Erythroblast (primary cell): ENCODE measurements at regions not wholly inside any gene's neighbourhood (a gene's known extent, or its start where the extent isn't known, plus 50 kb on each side); places are given as distances from the start of the nearest gene placed in this dataset.
A peak's percentile ranks its signal among the peaks of the same experiment; 100 is the strongest.
"Not testable (repeated sequence)": the region's sequence is repeated elsewhere in the genome, so short reads cannot be mapped to it uniquely, and the experiment has no call there.

Experiments used
- DNase-seq, 2 experiments: peaks; one replicate each; lab custom pipeline; 2025; lab: John Stamatoyannopoulos, UW
- GATA1 ChIP-seq: IDR thresholded peaks from 2 replicates; pipeline ENCODE4 v1.6.1; 2011; ENCODE audit warnings: low read depth, mild to moderate bottlenecking, control low read depth, low read length, moderate library complexity
- POLR2A ChIP-seq: IDR thresholded peaks from 2 replicates; pipeline ENCODE4 v1.6.1; 2011; ENCODE audit warnings: mild to moderate bottlenecking, low read length

DNA sequence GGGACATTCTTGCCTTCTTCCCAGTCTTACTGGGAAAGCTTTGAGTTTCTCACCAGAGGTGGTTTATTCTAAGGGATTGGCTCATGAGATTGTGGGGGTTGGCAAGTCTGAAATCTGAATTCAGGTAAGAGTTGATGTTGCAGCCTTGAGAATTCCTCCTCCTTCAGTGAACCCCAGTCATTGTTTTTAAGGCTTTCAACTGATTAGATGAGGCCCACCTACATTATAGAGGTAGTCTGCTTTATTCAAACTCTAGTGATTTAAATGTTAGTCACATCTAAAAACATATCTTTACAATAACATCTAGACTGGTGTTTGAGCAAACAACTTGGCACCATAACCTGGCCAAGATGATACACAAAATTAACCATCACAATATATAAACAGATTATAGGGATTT is 156.5 kb upstream of the MED14 start:
- no peak for DNase-seq
- no peak for TF ChIP-seq GATA1

DNA sequence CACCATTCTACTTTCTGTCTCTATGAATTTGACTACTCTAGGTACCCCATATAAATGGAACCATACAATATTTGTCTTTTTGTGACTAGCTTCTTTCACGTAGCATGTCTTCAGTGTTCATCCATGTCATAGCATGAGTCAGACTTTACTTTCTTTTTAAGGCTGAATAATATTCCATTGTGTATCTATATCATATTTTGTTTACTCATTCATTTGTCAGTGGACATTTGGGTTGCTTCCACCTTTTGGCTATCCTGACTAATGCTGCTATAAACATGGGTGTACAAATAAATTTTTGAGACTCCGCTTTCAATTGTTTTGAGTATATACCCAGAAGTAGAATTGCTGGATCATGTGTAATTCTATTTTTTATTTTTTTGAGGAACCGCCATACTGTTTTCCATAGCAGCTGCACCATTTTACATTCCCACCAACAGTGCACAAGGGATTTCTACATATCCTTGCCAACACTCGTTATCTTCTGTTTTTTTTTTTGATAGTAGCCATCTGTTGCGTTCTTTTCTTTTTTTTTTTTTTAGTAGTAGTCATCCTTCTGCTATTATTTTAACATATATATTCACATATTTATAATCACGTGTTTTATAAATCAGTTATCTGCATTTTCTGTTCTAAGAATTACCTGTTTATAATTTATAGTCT is 158.0 kb upstream of the MED14 start:
- DNase-seq = no peak
- TF ChIP-seq GATA1 = no peak
- TF ChIP-seq POLR2A = no peak

- TF ChIP-seq GATA1 (no peak), POLR2A (no peak)
- DNase-seq = no peak
These were observed 159.9 kb upstream of the MED14 start for GRCh38 chrX:40895246-40895645.

DNA sequence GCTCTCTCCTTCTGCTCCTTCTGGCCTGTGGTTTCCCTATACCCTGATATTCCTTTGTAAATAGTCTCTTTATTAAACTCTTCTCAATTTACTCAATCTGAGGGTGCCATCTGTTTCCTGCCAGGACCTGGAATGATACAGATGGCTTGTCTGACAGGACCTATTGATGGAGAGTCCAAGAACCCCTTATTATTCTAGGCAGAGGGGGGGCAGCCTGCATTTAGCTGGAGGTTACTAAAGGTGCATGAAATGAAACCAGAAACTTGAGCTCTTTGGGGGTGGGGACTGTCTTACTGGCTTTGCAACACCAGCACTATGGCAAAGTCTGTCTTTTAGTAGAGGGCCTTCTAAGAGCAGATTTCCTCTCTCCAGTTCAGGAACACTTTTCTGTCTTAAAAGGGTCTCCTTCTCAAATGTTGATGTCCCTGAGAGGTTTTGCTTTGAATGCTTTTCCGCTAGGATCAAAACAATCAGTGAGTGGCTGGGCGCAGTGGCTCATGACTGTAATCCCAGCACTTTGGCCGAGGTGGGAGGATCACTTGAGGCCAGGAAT is 162.5 kb upstream of the MED14 start:
- TF ChIP-seq POLR2A = no peak
- no peak for TF ChIP-seq GATA1
- DNase-seq = no peak

- not testable (repeated sequence) for DNase-seq
These were observed 169.4 kb upstream of the MED14 start for GRCh38 chrX:40904739-40905138.

- no peak for TF ChIP-seq GATA1
- no peak for TF ChIP-seq POLR2A
- DNase-seq = no peak
These were observed 172.7 kb upstream of the MED14 start for GRCh38 chrX:40908026-40908425.

DNA sequence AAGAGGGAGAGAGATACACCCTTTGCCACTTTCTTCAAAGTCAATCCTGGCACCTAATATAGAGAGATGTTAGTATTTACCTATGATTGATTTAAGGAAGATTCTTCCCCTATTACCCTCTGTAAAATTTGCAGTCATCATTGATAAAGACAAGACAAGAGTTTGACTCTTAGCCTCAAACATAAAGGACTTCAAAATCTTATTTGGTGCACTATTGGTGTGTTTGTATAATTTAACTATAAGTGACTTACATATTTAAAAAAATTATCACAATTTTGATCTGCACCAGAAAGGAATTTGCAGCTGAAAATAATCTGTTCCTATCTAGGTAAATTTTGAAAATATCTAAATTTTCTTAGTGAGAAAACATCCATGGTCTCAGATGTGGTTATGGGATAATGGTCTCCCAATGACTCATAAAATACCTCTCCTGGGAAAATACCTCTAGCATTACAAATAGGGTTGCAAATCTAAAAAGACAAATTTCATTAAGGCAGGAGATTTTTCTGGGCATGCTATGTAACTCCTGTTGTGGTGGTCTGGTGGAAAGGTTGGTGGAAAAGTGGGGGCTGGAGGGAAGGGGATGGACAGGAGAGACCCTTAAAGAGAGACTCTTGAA is 173.6 kb upstream of the MED14 start:
- no peak for DNase-seq
- TF ChIP-seq POLR2A (no peak), GATA1 (no peak)

DNA sequence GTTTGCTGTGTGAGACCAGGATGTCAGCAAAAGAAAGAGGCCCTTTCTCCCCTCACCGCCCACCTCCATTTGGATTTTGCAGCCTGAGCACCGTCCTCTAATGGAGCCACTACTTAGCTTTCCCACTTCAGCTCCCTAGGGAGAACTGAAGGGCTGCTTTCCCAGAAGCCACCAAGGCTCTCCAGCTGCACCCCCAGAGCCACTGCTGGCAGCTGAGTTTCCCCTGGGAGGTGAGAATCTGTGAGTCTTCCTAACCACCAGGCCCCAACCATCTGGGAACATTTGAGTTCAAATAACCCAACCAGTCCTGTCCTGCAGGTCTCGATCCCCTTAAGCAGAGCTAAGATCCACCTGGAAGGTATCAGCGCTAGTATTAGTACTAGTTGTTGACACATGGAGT is 173.1 kb upstream of the USP9X start:
- DNase-seq = no peak
- TF ChIP-seq GATA1 (no peak), POLR2A (no peak)

- TF ChIP-seq GATA1 (no peak), POLR2A (no peak)
- DNase-seq = no peak
These were observed 172.7 kb upstream of the USP9X start for GRCh38 chrX:40912576-40912975.

- DNase-seq = no peak
- TF ChIP-seq GATA1 (no peak), POLR2A (no peak)
These were observed 164.9 kb upstream of the USP9X start for GRCh38 chrX:40920351-40920750.

DNA sequence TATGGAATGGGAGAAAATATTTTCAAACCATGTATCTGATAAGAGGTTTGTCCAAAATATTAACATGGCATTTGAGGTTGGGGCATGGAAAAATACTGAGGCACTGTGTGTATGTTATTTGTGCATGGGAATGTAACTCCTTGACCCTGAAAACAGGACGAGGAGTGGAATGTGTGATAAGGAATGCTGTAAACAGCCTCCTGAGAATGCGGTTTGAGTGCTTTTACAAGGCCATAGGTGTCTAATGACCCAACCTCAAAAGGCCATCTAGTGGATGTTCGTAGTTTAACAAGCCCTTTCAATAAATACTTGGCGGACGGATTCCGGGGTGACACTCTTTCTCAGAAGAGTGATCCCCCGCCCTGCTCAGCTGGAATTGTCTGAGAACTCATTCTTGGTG is 162.9 kb upstream of the USP9X start:
- DNase-seq = peak; percentile 13 to 24
- TF ChIP-seq POLR2A (no peak), GATA1 (no peak)

DNA sequence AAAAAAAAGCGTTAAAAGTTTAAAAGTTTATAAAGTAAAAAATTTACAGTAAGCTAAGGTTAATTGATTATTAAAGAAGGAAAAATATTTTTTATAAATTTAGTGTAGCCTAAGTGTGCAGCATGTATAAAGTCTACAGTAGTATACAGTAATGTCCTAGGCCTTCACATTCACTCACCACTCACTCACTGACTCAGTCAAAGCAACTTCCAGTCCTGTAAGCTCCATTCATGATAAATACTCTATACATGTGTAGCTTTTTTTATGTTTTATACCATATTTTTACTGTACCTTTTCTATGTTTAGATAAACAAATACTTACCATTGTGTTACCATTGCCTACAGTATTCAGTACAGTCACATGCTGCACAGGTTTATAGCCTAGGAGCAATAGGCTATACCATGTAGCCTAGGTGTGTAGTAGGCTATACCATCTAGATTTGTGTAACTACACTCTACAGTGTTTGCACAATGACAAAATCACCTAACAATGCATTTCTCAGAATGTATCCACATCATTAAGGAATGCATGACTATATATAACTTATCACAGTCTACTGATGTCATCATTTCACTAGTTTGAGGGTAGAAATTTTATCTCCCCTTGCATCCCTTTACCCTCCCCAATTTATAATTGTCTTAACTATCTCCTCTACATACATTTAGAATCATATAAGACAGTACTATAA is 158.4 kb upstream of the USP9X start:
- DNase-seq = not testable (repeated sequence)

DNA sequence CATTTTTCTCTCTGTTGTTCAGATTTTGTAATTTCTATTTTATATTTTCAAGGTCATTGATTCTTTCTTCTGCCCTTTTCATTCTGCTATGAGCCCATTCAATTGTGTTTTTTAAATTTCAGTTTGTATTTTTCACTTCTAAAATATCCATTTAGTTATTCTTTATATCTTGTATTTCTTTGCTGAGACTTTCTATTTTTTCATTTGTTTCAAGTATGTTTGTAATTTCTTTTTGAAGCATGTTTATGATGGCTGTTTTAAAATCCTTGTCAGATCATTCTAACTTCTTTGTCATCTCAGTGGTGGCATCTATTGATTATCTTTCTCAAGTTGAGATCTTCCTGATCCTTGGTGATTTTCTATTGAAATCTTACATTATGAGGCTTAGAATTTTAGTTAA is 157.2 kb upstream of the USP9X start:
- no peak for TF ChIP-seq GATA1
- DNase-seq = no peak

DNA sequence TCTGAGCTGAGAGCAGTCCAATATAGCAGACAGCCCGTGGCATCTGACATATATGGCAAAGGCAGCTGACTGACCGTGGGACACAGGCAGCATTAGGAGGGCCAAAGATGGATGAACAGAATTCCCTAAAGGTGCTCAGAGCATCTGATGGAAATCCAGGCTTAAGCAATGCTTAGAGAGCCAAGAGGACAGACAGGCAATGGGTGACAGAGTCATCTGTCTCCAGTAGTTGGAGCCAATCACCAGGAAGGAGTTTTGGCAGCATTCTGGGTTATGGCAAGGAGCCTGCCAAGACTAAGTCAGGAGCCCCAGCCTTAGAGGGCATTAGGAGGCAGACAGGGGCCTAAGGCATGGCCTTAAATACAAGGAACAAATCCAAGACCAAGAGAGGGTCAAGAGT is 153.3 kb upstream of the USP9X start:
- peak; percentile 30 to 35 for DNase-seq
- no peak for TF ChIP-seq GATA1
- no peak for TF ChIP-seq POLR2A
